NCI-H1694 (cell line): ENCODE measurements at regions not wholly inside any gene's neighbourhood (a gene's known extent, or its start where the extent isn't known, plus 50 kb on each side); places are given as distances from the start of the nearest gene placed in this dataset.

Experiments used
- DNase-seq: peaks from one replicate; lab custom pipeline; 2025; lab: John Stamatoyannopoulos, UW

GRCh38 chr2:128368437-128369107, 49.9 kb upstream of the HS6ST1 start:
- no peak for DNase-seq

DNA sequence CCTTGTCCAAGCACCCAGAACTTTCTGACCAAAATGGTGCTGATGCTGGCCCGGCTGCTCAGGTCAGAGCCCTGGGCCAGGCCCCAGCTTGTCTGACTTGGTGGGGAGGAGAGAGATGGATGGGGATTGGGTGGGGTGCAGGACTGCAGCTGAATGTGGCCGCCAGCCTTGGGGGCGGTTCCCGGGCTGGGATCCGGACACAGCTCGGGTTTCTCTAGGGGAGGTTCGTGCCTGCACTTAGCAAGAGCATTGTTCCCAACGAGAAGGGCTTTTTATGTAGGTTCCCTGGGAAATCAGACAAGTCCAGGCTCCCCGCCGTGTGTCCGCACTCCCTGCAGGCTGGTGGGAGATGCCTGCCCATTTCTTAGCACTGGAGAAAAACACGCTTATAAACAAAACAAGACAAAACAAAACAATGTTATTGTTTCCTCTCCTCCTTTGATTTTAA, 50.5 kb upstream of the HS6ST1 start:
- no peak for DNase-seq

DNA sequence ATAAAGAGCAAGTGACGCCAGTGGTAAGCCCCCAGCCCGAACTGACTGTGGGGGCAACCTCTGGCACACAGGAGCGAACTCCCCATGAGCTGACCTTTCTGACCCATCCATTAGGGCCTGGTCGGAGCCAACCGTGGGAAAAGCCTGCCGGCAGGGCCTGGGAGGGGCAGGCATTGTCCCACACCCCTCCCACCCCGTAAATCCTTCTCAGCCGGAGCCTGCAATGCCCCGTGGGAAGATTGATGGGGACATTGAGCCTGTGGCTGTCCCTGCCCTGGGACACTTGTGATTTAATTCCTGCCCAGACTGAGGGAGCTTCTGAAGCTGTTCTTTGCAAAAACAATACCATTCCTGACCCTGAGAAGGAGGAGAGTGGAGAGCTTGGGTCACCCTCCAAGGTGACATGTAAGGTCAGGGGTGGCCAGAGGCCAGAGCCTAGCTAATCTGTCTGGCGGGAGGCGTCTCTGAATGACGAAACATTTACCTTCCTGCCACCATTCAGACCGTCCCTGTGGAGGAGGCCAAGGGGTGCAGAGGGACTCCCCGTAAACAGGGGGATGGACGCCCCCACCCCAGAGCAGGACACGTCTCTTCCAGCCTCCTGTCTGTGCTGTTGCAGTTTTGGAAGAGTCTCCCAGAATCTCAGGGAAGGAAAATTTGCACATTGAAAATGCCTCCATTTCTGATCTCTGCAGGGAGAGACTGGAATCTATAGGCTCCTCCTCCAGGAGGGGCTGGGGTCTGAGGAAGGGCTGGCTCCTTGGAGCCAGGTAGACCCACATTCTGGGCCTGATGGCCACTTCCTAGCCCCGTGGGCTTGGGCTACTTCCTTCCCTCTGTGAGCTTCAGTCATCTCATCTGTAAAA, 51.2 kb upstream of the HS6ST1 start:
- no peak for DNase-seq

DNA sequence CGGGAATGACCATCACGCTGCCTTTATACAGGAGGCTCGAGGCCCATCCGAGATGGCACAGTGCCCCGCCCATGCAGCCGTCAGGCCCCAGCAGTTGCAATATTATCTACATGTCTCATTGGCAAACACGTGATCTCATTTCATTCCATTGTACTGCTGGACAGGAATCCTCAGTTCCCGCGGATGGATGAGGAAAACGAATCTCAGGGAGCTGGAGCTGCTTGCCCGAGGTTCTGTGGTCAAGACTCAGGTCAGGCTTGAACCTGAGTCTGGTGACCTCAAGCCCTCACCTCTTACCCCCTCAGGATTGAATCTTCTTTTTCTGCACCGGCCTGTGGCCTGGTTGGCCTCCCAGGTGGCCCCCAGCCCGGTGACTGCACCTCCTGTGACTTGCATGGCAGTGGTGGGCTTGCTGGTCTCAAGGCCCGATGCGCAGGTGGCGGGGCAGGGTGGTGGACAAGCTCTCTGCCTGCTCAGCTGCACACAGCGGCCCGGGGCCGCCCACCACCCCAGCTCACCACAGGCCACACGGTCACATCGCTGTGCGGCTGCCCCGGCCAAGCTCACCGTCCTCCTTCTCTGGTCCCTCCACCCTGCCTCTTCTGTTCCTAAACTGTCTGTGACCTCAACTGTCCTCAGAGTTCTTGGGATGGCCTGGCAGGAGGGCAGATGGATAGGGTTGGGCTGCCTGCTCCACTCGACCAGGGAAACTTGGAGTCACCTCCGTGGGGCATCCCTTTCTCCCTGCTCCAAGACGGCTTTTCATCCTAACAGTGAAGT, 52.0 kb upstream of the HS6ST1 start:
- DNase-seq = no peak

- no peak for DNase-seq
These were observed 52.6 kb upstream of the HS6ST1 start for GRCh38 chr2:128371248-128371630.

GRCh38 chr2:128371648-128372345, 53.1 kb upstream of the HS6ST1 start:
- no peak for DNase-seq

DNA sequence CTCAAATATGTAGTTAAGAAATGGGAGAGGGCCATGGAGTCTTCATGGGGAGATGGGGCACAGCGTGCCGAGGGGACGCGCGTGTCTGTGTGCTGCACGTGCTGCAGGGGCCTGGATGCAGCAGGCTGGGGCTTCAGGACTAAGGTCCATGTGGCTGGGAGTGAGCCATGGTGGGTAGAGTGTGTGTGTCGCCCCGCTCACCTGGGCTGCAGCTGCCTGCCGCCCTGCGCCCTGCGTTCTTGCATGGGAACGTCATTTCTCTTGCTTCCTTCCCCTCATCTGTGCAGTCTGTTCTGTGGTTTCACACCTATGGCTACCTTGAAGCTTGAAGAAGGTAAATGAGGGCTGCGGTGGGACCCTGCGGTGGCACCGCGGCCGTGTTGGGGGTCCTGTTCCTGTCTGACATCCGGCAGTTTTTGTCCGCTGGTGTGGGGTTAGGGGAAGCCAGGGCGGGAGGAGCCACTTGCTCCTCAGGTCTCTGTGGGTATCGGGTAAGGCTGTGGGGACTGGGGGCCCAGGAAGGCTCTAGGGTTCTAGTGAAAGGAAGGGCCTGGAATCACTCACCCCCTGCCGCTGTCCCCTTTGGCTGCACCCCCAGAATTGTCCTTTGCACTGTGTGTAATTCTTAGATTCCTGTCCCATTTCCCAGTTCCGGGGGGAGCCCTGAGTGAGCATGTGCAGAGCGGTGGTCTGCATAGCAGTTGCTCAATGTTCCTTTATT, 54.1 kb upstream of the HS6ST1 start:
- DNase-seq = no peak

DNA sequence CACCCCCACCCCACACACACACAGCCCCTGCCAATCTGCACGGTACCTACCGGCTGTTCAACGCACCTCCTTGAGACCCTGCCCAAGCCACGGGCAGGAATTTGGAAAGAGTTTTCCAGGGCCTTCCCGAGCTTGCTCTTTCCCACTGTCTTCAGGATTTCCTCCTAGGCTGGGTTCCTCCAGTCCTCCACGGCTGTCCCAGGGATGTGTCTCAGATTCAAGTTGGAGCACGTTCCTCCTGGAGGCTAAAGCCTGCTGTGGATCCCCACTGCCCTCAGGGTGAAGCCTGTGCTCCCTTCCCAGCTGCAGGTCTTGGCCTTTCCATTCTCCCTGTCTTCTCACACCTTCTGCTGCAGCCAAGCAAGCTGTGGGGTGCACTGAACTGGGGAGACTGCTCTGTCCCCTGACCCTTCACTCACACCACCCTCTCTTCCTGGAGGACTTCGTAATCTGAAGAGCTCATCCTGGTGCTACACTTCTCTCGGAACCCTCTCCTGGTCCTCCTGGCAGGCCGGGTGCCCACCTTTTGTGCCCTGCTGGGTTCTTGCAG, 54.9 kb upstream of the HS6ST1 start:
- DNase-seq = no peak

DNA sequence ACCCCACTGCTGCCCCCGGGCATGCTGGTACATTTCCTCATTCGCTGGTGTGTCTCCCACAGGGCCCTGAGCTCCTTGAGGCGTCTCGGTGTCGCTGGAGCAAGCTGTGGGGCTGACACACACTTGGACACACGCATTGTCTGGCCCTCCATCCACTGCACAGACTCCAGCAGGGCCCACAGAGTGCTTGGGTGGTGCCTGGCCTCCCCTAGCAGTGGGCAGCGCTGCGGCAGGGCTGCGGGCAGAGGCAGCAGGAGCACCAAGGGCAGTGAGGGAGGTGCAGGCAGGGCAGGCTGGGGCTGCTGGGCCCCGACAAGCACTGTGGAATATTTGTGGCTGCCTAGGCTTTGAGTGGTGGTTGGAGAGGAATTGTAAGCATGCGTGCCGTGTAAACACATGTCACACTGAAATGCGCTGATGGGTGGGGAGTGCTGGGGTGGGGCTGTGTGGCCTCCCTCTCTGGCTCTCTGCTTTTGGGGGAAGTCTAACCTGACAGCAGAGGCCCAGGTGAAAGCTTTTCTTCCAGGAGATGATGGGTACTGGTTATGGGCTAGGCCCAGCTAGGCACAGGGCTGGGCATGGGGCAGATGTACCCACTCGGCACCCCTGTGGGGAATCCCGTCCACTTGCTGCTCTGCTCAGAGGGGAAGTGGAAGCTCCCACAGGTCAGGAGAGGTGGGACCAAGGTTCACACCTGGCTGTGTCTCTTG, 55.5 kb upstream of the HS6ST1 start:
- no peak for DNase-seq

- DNase-seq = peak; percentile 52
These were observed 56.2 kb upstream of the HS6ST1 start for GRCh38 chr2:128374711-128375413.

GRCh38 chr2:128375454-128375853, 56.8 kb upstream of the HS6ST1 start:
- DNase-seq = peak; percentile 18

- no peak for DNase-seq
These were observed 57.8 kb upstream of the HS6ST1 start for GRCh38 chr2:128376241-128377041.

DNA sequence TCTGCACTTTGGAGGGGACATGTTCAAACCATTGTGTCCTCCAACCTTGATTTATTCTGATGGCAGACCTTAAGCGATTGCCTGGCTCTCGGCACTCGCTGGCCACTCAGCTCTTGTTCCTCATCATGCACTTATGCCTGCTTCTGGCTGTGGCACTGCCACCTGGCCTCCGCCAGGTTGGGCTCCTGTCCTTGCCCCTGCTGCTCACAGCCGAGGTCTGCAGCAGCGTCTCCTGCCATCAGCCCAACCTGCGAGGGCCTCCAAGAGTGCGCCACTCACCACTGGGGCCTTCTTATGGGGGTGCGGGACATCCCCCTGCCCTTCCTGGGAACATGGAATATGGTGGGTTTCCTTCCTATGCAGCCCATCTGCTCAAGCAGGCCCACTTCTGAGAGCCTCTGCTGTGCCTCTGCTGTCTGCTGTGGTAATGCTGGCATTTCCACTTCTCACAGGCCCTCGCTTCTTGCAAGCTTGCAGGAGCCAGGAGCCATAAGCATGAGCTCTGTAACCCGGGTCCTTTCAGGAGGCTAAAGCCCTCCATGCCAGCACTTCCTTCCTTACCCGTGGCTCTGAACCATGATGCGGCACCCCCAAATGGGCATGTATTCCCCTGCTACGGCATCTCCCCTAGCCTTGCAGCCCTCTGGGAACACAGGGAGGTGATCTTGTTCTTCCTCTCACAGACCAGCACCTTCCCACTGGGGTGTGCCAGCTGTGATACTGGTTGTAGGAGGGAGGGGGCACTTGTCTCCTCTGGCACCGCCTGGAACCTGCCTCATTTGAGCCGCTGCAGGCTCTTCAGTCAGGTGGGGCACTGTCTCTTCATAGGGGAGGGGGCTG, 58.6 kb upstream of the HS6ST1 start:
- no peak for DNase-seq

DNA sequence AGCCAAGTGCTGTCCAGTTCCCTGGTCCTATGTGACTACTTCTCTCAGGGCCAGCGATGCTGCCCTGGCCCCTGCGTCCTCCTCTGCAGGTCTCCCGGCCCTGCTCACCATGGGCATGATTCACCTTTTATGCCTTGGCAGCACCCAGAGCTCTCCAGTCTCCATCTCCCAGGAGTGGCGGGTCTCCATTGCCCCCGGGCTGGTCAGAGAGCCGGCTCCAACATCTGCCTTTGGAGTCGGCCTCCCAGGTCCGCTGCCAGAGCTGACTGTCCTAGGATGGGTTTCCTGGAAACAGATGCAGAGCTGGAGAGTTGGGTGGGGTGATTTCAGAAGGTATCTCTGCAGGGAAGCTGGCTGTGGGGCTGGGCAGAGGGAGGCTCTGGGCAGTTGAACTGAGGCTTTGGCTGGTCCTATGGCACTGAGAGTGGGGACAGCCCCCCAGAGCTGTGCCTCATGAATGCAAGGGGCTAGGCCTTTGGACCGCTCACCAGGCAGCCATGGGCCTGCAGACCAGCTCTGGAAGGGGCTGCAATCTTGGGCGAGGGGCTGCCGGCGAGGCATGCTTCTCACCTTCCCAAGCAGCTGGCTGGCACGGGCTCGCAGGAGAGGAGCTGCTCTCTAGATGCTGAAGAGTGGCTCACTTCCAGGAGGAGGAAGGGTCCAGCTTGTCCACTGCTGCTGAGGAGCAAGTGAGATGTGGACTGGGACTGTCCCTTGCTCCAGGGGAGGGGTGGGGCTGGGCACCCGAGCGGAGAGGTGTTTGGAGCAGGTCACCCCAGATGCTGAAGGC, 59.8 kb upstream of the HS6ST1 start:
- DNase-seq = no peak

GRCh38 chr2:128379021-128380015, 60.6 kb upstream of the HS6ST1 start:
- DNase-seq = peak; percentile 21
